ENCODE measurements at regions not wholly inside any gene's neighbourhood (a gene's known extent, or its start where the extent isn't known, plus 50 kb on each side); places are given as distances from the start of the nearest gene placed in this dataset.

DNA sequence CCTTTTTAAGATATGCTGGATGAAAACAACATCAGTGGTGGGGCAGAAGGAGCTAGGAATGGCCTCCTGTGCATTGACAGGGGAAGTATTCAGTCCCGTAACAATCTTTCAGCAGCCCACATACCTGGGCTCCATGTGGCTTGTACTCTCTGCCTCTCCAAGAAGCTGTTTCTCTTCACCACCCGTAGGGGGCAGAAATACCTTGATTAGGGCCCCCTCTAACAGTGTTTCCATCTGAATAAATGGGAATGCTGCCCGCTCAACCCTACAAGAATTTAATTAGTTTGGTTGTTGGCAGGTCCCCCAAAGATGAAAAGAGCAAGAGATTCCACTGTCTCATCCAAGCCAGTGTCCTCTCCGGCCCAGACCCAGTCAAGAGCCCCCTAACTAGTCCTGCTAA, 155.2 kb downstream of the SMIM20 start:
- no peak for DNase-seq

DNA sequence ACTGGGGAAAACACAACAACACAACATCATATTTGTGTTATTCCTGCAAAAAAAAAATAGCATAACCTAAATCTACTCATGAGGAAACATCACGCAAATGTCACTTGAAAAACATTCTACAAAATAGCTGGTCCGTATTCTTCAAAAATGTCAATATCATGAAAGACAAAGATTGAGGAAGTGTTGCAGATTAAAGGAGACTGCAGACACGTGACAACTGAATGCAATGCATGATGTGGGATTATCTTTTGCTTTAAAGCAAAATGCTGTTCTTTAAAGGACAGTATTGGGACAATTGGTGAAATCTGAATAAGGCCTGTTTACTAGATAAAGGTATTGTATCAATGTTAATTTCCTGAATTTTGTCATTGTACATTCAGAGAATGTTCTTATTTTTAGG, 157.7 kb downstream of the SMIM20 start:
- no peak for DNase-seq

DNA sequence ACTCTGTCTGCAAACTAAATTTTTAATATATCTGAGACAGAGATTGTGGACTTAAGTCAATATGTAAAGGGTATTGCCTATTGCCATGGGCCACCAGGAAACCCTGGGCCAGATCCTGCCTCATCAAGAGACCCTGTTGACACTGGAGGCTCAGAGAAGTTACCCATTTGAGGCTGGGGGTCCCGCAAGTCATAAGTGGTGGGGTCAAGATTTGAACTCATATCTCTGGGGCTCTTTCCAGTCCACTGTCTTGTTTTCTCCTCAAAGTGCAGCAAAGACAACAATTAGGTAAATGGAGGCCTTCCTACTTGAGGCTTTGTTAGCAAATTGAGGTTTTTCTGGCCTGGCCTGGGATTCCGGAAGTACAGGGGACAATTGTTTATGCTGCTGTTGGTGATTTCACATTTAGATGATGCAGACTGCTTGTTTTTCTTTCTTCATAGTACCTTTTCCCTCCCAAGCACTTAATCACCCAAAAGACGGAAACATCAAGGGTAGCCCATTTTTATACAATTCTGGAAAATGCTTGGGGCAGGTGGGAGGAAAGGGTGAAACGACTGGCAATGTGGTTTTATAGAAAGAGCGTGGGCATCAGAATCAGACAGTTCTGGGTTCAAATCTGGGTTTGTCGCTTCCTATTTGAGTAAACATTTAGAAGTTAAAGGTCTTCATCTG, 160.0 kb downstream of the SMIM20 start:
- no peak for DNase-seq

DNA sequence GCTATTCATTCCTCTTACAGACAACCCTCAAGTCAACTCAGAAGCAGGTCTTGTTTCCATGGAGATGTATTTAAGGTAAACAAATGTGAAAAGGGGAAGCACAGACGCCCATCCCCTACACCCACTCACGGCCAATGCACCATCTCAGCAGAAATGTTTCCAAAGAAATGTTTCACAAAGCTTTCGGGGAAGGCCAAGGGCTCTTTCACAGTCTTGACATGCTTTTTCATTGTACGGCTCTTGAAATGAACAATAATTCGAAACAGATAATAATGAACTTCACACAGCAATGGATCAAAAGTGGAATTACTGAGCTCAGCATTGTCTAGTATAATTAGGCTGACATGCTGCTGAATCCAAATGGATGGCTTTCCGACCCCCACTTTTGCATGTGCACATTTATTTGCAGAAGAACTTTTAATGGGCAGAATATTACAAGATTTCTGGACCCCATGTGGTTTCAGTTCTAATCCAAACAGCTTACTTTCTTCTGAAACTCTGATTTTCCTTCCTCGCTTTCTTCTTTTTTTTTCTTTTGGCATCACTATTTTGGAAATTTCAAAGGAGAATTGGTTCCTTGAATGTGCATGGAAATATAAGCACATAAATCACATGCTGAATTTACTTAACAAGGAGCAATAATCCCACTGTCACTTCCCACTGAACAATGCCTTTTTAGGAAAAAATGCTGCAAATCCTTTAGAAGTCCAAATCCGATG, 160.9 kb downstream of the SMIM20 start:
- DNase-seq: peak in 2 of 58 donors; percentile 15 to 17

DNA sequence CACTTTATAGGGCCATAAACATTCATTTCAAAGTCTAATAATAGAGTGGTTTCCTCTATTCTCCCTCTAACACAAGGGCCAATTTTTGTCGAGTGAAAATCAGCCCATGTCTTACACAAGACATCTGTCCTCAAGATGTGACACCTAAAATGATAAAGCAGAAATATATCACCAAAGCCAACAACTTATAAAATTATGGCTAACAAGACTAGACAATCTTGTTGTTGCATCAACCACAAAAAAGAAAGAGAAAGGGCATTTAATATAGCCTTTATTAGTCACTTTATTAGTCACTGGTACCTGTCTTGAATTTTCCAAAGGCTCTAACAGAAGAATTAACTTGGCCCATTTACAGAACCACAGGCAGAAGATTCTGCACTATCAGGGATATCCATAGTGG, 161.6 kb downstream of the SMIM20 start:
- DNase-seq: no peak

DNA sequence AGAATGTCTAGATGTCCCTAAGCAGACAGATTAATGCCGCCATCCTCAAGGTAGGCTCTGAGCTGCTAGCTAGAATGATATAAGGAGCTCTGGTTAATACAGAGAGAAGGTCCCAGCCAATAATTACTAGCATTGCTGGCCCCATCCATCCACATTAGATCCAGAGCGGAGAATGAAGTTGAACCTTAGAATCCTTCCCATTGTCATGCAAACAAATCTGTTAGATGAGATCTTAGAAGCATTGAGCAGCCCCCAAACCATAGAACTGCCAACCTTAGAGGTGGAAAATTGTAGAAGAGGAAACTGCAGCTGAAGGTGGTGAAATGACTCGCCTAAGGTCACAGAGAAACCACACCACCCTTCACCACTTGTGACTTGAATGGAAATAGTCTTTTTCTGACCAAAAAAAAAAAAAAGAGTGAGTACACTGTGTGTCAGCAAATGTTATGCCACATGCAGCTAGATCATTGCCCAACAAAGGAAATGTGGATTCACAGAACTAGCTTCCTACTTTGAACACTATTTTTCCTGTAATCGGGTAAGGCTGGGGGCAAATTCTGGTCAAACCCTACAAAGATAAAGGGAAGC, 162.1 kb downstream of the SMIM20 start:
- no peak for DNase-seq

DNA sequence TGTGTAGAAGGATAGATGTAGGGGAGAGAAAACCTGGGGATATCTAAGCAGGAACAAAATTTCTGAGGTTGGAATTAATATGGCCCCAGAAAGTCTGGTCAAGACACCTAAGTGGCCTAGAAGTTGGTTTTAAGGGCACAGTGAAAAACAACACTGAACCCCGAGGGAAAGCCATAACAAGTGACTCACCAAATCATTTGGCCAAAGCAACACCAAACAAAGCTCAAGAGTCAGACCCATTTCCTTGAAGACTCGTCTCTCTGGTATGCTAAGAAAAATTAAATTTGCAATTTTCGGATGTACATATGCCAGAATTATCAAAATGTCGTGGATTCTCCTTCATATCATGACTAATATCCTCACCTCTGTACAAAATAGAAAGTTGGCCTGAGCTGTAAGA, 162.9 kb downstream of the SMIM20 start:
- DNase-seq: no peak

DNA sequence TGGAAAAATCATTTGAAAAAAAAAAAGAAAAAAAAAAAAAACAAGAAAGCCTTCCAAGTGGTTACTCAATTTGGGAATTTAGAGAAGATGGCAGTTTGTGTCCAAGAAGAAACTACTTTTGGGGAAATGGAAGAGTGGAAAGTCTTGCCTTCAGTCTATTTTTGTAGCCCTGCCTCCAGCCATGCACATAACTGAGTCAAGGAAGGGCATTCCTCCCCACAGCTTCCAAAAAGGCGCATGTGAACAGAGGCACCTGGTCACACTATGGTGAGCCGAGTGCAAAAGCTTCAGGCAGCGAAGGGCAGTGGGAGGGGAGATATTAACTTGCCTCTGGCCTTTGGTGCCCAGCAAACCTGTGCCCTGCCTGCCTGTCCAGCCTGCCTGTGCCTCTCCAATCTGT, 163.7 kb downstream of the SMIM20 start:
- DNase-seq: no peak

DNA sequence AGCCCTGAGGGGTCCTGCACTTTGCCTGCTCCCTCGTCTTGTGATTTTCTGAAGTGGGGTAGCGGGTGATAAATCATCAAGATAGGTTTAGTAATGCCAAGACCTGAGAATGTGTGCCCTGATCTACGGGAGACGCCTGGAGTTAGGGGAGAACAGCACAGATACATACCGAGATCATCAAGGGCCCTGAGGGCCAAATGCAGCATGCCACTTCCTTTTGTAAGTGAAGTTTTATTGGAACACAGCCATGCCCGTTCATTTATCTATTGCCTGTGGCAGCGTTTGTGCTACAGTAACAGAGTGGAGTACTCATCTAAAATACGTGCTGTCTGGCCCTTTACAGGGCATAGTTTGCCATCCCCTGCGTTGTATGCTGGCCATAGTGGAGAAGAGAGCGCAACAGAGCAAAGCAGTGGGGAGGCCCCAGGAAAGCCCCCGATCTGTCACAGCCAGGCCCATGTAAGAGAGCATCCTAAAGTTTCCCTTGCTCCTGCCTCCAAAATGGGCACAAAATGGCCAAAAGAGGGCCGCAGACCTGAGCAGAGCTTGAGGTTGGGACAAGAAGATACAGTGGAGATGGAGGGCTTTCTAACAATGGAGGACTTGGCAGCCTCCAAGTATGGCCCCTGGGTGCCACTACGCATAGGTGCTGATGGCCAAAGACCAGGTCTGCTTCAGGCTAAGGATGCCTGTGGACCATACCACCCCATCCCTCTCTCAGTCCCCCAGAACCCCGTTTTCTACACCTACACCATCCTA, 167.0 kb downstream of the SMIM20 start:
- no peak for DNase-seq

DNA sequence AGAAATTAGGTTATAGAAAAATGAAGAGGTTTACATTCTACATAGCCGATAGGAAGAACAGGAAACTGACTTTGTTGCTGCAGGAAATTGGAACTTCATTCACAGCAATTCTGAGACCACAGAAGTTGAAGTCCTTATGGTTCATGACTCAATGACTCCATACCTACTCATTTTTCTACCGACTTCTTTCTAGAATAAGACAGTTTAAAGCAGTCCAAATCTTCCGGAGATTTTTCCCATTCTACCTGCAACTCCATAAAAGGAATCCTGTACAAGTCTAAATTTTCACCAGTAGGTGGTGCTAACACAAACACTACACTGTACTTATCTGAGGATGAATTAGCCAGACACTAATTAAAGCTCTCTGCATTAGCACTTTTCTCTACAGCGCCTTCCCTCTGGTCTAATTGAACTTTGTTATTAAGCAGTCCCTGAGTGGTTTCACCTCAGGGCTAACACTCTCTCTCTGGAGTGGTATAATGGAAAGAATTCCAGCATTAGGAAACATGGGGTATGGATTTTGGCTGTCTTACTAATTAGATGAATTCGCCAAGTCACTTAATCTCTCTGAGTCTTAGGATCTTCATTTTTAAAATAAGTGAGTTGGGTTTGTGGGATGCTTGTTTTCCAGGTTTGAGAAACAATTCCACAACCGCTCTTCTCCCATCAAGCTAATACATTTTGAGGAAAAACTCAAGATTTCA, 167.9 kb downstream of the SMIM20 start:
- DNase-seq: peak in 1 of 58 donors; percentile 69

DNA sequence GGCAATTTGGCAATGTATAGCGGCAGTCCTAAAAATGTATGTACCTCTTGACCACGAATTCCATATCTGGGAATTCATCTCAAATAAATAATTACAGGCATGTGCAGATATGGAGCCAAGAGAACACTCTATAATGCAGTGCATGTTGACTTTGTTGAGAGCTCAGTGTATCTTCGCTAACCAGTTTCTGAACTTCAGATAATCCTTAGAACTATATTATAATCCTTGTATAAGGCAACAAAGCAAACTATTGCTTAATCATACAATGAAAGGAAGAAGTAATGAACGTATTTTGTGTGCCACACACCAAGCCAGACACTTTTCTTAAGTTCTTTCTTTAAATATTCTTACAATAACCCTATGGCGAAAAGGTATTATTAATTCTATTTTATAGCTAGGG, 168.5 kb downstream of the SMIM20 start:
- DNase-seq: no peak

DNA sequence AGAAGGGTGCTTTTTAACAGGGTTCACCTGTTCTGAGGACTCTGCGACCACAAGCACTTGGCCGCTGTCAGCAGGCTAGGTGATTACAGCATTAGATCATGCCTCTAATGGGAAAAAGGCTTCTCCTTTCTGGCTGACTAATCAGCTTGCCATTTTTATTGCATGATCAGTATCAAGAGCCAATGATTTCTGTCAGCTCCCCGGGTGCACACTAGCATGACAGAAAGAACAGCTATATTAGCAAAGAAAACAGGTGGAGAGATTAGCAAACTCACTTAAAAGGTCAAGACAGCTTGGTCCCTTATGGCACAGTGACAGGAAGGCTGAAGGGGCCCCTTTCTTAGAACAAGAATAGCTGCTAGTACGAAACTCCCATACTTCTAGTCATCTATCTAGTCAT, 170.0 kb downstream of the SMIM20 start:
- DNase-seq: no peak

DNA sequence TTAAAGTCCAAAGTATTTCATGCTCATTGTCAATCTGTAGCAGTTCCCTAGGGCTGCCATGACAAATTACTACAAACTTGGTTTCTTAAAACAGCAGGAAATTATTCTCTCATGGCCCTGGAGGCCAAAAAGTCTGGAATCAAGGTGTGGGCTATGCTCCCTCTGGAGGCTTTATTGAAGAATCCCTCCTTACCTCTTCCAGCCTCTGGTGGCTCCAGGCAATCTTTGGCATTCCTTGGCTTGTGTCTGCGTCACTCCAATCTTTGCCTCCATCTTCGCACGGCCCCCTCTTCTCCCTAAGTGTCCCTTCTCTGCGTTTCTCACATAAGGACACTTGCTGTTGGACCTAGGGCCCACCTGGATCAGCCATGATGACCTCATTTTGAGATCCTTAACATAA, 170.4 kb downstream of the SMIM20 start:
- no peak for DNase-seq

DNA sequence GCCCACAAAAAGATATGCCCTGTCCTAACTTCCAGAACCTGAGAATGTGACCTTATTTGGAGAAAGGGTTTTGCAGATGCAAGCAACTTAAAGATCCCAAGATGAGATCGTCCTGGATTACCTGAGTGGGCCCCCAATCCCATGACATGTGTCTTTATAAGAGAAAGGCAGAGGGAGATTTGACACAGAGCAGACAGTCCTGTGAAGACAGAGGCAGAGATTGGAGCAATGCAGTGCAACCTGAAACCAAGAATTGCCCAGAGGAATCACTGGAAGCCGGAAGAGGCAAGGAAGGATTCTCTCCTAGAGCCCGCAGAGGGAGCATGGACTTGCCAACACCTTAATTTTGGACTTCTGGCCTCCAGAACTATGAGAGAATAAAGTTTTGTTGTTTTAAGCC, 171.5 kb downstream of the SMIM20 start:
- no peak for DNase-seq

DNA sequence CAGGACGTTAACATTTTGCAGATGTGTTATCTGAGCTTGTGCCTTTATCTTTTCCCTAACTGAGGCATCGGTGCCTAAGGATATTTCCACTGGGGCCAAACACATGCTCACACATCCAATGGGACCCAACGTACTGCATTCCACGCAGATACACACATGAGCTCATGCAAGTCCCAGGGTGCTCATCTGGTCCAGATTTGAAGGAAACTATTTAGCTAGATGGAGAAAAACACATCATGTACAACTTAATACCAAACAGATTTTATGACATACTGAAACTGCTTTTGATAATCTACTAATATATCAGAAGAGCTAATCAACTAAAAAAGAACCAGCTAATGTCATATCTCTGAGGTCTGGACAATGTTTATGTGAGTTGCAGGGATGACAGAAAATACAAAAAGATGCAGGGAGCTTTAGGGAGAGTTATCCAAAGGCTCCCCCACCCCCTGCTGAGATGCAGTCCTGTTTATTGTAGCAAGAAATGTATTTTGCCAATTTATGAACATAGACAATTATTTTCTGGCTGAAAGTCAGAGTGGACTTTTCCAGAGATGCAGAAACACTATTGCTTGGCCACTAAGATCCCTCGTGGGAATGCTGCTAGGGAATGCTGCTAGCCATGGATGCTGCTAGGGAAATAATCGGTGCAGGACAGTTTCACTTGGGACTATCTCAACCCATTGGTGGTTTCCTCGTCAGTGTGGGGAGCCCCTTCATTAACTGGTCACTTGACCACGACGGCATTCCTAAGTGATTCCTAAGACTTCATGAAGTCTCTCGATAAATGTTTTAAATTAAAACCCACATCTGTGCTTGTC, 172.8 kb downstream of the SMIM20 start:
- DNase-seq: no peak

DNA sequence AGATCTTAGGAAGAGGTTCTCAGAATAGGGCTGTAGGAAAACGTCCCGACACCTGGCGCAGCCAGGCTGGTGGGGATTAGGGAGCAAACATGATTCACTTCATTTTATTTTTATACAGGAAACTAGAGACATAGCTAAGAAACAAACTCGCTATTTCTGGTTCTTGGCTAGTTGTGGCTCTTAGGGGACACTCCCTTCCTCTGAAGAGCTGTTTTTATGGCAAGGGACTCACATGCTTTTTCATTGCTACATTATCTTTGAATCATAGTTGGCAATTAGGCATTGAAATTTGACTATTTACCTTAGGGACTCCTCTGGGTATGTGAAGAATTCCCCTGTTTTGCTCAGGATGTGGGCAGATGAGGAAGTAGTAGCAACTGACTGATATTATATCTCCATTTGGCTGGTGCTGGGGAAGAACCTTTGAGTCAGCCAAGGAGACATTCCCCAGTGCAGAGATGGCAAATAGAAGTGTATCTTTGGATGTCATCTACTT, 174.5 kb downstream of the SMIM20 start:
- no peak for DNase-seq

DNA sequence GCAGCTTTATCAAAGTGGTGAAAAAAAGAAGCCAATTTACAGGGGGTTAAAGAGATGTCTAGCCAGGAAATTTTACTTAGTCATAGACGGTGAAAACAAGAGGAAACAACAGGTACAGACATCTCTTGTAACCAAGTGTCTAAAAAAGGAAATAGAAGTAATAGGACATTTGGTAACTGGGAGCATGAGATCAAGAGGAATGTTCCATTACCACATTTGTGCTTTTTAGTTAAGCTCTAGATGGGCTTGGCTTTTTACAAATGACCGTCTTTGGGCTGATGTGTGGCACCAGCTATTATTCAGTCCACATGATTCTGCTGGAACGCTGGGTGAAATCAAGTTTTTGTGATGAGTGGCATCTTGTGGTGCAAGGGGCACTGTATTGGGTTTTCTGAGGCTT, 179.5 kb downstream of the SMIM20 start:
- no peak for DNase-seq

DNA sequence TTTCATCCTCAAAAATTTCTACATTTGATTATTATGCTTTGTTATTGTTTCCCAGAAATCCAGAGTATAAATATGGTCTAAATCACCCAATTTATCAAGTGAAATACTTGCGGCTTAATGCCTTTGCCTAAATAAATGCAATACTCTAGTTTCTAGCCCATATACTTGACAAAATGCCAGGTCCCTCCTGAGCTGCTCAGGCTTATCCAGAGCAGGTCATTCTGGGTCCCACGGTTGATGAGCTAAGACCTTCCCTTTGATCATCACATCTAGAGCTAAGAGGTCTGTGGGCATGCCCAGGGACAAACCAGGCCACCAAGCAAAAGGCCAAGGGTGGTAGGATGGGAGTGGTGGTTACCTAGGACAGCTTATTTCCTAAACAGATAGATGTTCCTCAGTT, 180.1 kb downstream of the SMIM20 start:
- no peak for DNase-seq

DNA sequence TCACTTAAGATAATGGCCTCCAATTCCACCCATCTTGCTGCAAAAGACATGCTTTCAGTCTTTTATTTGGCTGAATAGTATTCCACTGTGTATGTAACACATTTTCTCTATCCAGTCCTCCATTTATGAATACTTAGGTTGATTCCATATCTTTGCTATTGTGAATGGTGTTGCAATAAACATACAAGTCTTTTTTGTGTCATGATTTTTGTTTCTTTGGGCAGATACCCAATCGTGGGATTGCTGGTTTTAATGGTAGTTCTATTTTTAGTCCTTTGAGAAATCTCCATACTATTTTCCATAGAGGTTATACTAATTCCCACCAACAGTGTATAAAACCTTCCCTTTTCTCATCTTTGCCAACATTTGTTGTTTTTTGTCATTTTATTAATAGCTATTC, 180.9 kb downstream of the SMIM20 start:
- DNase-seq: no peak

DNA sequence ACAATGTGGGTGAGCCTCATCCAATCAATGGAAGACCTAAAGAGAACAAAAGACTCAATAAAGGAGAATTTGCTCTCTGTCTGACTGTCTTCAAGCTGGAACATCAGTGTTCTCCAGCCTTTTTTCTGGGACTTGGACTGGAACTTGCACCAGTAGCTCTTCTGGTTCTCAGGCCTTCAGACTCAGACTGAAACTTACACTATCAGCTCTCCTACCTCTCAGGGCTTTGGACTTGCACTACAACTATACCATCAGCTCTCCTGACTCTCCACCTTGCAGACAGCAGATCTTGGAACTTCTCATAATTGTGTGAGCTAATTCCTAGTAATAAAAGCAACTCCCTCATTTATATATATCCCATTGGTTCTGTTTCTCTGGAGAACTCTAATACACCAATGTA, 185.9 kb downstream of the SMIM20 start:
- no peak for DNase-seq
